Fibroblast of the conjunctiva (primary cell): ENCODE measurements at regions not wholly inside any gene's neighbourhood (a gene's known extent, or its start where the extent isn't known, plus 50 kb on each side); places are given as distances from the start of the nearest gene placed in this dataset.

Source experiments
- DNase-seq: peaks from one replicate; pipeline ENCODE4 v3.0.0-alpha.2; 2010; ENCODE audit warnings: low read depth

DNA sequence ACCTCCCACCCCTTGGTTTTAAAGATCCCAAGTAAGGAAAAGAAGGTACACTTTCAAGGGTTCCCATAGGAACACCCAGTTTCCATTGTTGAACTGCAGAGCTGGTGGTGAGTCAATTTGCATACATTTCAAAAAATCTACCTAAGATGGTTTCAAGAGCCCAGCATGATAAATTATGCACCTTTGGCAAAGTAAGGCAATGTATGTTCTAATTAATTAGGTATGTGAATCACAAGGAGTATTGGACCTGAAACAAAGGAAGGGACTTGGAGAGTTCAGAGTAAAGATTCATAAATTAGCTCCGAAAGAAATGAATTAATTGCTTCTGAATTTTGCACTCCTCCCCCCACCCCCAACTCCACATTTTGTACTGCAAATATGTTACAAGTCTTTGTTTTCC is 459.7 kb downstream of the LRATD1 start:
- DNase-seq, result no peak

DNA sequence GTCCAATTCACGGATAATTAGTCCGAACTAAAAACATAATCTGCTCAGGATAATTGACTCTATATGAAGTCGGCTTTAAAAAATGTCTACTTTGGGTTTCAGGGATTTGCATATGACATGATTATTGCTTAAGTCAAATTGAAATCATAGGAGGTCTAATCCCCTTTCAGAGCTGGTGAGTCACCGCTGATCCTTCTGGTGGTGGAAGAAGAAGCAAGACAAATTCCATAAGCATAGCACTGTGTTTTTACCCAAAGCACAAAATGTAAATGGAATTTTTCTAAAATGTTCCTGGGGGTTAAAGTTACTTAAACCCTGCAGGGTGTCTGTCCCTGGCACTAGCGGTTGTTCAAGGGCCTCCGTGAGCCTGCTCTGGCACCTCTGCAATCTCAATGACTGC is 460.2 kb downstream of the LRATD1 start:
- DNase-seq, result peak; percentile 16

DNA sequence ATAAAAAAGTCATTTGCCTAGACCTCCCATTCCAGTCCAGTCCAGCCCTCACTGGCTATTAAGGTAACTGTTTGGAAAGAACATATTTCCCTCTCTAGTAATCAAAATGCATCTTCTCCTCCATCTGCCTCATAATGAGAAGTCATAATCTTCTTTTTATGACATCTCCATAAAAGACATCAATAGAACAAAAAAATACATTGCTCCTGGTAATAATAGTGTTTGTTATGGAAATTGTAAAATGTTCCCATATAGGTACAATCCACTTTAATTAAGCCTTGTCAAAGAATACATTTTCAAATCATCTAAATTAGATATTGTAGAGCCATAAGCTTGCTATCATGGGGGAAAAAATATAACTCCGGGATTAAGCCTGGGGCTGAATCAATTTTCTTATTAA is 461.6 kb downstream of the LRATD1 start:
- no peak for DNase-seq

DNA sequence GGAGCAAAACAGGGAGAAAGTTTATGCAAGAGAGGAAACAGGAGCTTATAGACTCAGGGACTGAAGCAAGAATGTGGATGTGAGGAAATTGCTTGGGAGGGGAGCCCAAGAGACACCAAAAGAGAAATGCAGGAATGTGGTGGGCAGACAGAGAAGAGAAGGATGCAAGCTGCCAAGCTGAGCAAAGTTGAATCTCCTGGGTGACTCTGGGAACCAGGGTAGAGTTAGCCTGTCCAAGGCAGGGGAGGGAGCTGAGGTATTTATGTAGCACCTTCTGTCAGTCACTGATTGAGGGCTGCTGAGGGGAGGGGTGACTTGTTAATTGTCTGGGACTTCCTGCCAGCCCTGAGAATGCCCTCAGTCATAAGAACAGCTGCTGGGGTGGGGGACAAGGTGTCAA is 464.3 kb downstream of the NBAS start:
- DNase-seq, result no peak

DNA sequence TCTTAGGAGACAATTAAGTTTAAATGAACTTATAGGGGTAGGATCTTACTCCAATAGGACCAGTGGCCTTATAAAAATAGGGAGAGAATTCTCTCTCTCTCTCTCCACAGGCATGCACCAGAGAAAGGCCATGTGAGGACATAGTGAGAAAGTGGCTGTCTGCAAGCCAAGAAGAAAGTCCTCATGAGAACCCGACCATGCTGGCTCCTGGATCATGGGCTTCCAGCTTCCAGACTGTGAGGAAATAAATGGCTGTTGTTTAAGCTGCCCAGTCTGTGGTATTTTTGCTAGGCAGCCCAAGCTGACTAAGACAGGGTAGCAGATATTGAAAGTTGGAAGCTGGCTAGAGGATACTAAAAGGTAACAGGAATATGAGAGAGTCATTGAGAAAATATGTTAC is 454.0 kb downstream of the NBAS start:
- DNase-seq, result no peak

DNA sequence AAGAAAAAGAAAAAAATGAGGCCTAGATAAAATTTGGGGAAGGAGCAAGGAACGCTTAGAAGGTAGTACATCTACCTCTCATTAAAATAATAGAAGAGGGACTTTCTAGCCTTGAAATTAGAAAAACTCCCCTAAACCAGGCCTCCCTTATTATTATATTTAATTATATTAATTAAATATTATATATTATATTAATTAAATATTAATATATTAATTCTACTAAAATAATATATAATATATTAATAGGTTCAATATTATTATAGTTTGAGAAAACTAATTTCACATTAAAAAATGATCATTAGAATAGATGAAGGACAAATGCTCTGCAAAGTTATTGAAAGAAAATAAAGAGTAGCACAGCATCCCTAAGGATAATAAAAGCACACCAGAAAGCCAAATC is 449.4 kb downstream of the NBAS start:
- DNase-seq, result no peak

DNA sequence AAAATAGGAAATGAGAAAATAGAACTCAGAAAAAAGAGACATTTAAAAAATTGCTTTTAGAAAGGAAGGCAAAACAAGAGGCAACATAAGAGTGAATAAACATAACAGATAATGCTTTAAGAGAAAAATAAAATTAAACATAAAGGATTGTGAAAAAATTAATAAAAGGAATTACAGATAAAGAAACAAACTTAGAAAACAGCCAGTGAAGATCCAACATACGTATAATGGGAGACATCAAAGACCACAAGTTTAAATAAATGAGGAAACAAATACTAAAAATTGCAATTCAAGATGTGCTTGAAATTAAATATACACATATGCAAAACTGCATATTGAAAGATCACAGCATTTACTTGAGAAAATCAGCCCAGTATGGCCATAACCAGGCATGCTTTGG is 448.9 kb downstream of the NBAS start:
- no peak for DNase-seq

DNA sequence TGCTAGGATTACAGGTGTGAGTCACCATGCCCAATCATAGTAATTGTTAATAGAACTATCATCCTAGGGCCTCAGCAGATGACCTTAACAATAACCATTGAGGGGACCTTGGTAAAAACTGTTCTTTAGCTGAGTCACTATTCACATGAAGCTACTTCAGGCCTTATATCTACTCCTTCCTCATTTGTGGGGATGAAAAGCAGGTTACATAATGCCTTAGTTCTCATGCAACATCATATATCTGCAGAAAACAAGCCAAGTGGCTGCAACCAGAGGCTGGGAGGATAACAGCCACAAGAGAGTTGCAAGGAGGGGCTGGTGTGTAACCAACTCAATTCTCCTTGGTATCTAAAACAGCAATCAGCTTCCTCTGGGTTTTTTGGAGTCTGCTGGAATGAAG is 445.4 kb downstream of the NBAS start:
- no peak for DNase-seq

DNA sequence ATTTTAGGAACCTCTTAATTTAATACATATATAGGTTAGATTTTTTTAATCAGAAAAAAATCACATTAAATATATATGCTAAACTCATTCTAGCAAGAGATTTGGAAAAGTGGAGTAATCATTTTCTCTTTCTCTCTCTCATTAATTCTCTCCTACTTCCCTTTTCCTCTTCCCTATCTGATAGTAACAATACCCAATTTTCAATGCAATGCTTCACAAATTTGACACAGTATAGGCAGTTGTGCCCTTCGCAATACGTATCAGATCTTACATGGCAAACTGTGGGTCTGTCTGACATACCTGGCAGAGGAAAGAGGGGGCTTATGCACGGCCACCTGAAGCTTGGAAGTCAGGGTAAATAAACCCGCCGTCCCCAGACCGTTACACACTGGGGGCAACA is 444.3 kb downstream of the NBAS start:
- no peak for DNase-seq
